Stimulated activated CD4-positive, alpha-beta T cell treated with anti-CD3 and anti-CD28 coated beads, Interleukin-4, amount 100 ng/mL, for 24 hours (primary cell): ENCODE measurements at regions not wholly inside any gene's neighbourhood (a gene's known extent, or its start where the extent isn't known, plus 50 kb on each side); places are given as distances from the start of the nearest gene placed in this dataset.
"Not testable (repeated sequence)": the region's sequence is repeated elsewhere in the genome, so short reads cannot be mapped to it uniquely, and the experiment has no call there.

ENCODE experiments used
- DNase-seq: peaks from one replicate; pipeline ENCODE4 v3.0.0-alpha.2; 2020

DNA sequence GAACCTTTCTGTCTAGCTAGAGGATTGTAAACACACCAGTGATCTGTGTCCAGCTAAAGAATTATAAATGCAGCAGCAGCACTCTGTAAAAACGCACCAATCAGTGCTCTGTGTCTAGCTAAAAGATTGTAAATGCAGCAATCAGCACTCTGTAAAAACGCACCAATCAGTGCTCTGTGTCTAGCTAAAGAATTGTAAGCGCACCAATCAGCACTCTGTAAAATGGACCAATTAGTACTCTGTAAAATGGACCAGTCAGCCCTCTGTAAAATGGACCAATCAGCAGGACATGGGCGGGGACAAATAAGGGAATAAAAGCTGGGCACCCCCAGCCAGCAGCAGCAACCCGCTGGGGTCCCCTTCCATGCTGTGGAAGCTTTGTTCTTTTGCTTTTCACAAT lies 204.1 kb upstream of the UBL3 start:
- DNase-seq: not testable (repeated sequence)

DNA sequence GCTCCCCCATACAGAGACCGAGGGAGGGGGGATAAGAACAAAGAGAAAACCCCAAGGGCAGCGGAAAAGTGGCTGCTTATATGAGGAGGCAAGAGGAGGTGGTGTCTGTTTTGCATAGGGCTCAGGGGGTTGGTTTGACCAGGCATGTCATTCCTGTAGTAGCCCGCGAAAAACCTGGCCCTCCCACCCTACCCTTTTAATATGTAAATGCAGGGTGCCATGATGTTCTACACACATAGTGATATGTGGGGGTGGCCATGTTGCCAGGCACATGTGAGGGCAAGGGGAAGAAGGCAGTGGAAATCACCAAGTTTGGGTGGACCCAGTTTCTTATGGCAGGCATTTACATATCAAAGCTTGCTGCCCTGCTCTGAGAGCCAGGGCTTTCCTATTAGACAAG lies 203.5 kb upstream of the UBL3 start:
- no peak for DNase-seq

DNA sequence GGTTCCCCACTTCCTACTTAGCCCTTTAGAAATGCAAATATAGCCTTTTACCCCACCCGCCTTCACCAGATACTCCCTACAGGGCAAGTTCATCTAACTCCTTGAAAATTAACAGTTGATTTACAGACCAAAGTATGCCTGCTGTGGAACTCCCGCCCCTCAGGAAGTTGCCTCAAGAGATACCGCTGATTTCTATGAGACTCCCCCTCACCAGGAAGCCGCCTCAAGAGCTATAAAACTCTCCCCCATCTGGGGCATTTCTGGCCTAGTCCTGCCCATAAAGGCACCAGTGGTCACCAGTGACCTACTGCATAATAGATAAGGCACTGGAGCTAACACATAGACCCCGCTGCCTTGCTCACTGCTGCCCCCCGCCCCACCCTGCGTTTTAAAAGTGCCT lies 201.7 kb upstream of the UBL3 start:
- DNase-seq: no peak

DNA sequence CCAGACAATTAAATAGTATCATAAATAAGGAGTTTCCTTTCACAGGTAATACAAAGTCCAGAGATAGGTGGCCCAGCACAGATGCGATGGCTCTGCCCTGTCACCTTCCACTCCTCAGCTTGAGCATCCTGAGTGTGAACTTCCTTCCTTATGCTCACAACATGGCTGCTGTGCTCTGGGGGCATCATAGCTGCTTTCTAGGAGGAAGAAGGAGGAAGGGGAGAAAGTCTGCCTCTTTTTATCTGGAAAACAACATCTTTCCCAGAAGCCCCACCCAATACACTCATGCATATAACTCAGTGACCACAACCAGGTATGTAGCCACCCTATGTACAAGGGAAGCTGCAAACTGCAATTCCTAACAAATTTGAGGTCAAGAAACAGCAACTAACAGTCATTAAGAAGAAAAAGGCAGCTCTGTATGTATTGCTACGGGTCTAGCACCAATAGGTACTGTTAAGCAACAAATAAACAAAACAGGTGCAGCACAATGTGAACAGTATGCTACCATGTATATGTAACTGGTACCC lies 201.2 kb upstream of the UBL3 start:
- DNase-seq: no peak

DNA sequence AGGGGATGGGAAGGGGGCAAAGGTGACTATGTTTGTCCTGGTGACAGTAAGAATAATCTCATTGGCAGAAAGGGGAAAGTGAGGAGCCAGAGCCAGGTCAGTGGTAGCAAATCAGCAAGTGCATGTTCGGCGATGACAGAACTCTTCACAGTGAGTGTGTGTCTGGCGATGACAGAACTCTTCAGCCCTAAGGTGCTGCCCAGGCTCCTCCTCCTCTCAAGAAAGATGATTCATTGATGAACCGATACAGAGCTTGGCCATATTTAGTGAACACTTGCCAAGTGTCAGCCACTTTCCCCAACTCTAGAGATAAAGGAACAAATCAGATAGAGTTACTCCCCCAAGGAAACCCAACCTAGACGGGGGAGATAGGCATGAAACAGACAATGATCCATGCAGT lies 199.3 kb upstream of the UBL3 start:
- no peak for DNase-seq

DNA sequence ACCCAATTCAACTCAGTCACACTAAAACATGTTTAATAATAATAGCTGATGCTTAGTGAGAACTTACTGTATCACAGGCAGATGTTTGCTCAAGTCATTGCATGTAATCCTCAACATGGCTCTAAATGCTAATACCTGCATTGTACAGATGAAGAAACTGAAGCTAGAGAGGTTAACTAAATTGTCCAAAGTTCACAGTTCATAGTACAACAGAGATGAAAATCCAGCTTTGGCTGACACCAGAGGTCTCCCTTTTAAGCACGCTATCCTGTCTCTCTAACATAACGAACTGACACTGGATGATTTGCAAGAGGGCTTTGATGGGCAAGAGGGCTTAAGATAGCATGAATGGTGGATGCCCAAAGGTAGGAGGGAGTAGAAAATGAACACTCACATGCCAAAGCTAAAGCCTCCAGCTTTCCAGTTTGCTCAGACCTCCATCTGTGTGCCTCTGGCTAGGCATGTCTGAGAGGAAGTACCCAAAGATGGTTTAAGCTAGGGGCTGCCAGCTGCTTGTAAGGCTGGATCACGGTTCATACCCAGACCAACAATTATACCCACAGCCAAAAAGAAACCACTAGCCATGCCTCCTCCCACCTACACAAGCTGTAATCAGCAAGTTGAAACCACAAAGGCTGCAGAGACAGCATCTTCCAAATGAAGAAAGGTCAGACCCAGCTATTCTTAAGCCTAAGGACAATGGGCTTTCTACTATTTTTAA lies 196.9 kb upstream of the UBL3 start:
- peak; percentile 9 for DNase-seq

DNA sequence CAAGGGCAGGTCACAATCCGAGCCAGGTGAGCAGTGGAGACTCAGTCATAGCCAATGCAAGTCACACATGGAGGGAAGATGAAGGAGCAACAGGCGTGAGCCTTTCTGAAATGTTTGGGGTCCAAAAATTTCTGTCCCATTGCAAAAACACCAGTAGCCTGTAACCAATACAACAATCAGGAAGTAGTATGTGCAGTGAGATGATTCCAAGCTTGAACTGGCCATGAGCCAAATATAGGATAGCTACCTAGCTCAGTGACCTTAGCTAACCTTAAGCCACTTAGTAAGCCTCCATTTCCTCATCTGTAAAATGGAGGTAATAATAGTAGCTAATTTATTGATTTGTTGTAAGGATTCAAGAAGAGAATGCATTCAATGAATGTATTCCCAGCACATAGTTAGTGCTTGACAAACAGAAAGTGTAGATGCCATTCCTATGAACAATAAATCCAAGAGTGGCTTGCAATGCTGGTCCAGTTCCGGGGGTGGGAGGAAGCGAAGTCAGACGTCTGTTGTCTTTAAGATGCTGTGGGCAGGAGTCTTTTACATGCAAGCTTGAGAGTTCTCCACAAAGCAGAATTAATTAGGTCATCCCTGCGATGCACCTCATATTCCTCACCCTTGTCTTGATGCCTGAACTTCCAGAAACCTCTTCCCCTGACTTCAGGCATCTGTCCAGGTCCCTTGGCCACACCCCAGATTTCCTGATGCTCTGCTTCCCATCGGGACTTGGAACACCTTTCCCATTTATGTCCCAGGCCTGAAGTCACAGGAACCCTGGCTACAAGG lies 195.7 kb upstream of the UBL3 start:
- no peak for DNase-seq

DNA sequence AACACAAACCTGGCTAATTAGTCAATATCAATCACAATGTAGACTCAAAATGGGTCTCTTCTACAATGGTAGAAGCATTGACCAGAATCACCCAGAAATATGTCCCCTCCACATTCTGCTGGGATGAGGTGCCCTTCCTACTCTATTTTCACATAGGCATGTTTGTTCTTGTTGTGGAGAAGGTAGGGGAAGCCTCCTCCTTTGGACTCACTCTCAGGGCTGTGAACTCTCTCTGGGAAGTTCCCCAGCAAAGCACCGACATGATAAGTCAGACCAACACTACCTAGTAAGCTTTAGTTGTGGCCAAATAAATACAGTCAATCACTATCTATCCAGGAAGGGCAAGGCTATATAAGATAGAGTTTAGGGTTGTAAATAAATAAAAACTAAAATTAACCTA lies 194.5 kb upstream of the UBL3 start:
- no peak for DNase-seq

DNA sequence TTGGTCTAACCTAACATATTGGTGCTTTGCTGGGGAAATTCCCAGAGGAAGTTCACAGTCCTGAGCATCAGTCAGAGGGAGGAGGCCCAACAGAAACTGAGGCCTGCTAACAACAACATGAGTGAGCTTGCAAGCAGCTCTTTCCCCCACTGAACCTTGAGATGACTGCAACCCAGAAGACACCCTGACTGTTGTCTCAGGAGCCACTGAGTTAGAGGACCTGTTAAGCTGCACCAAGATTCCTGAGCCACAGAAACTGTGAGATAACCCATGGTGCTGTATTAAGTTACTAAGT lies 193.2 kb upstream of the UBL3 start:
- DNase-seq: no peak

DNA sequence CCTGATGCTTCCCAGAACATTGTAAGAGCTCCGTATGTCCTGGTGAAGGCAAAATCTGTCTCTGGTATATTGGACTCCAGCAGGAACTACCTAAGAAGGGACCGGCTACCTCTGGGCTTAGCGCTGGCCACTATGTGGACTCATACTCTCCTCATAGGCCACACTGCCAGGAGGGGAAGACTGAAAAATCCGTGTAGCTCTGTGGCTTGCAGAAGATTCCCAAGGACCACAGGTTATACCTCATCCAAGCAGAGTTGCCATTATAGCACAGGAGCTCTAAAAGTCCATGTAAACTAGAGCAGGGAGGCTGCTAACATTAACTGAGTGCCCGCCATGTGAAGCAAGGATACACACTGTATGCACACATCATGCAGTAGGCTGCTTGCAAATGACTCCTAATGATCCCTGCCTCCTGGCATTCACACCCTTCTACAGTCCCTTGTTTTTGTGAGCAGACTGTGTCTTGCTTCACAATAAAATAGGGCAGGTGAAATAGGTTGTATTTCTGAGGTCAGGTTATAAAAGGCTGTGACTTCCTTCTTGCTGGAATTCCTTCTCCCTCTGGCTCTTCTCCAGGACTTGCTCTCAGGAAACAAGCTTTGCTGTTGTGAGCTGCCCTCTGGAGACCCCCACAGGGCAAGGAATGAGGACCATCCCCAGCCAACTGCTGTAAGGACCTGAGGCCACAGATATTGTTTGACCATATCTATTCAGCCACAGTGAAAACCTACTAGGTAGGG lies 192.6 kb upstream of the UBL3 start:
- DNase-seq: no peak

DNA sequence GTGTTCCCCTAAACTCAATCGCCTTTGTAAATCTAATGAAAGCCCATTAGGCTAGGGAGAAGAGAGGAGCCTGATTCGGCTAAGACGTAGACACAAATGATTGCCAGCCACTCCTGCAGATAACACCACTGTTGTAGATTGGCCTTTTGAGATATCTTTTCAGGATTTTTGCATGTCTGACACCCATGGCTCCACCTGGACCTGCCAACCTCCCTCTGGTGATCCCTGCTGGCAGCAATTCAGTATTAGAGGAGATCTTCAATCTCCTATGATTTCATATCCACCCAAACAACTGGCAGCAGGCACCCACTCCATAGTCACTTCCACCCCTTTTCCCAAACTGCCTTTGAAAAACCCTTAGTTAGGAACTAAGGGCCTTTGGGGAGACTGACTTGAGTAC lies 191.9 kb upstream of the UBL3 start:
- no peak for DNase-seq

DNA sequence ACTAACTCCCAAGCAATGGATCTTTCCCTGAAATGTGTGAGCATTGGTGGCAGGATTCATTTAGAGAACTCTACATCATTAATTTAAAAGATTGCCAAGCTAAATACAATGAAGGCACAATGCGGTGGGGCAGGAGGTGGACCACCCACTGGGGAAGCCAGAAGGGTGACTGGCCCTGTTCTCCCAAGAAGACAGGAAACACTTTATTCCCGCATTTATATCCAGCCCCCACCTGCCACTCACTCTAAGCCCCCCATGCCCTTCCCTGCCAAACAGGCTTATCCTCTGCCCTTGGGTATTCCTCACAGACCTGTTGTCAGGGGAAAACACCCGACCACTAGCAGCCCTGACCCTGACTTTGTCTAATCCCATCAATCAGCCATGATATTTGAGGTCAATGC lies 189.1 kb upstream of the UBL3 start:
- no peak for DNase-seq

DNA sequence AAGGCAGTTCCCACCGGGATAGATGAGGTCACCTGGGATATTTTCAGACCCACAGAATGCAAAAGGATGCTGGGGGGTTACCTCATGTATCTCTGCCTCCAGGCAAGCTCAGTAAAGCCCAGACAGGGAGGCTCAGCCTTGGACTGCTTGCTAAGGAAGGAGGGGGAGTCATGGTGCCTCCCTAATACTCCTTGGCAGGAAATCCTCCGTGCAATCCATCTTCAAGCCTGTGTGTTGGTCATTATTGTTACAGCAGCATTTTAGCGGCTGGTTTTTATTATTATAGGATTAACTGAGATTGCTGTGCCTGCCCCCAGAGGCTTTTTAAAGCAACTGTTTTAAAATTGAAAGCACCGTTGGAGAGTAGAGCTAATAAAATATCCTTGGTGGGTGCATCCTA lies 188.5 kb upstream of the UBL3 start:
- DNase-seq: no peak

DNA sequence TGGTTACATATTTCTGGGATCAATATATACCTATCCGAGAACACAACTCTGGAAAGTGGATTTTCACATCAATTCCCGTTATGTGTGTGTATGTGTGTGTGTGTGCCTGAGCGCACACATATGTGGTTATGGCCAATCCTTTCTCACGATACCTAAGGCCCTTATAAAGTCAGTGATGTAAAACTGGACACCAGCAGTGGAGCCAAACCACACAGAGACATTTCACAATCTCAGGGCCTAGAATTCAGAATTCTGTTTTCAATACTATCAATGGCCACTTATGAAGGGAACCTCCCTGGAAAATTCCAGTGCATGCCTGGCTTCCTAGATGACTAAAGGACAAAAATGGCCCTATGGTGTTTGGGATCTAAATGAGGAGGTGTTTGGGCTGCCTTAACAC lies 187.3 kb upstream of the UBL3 start:
- DNase-seq: no peak

DNA sequence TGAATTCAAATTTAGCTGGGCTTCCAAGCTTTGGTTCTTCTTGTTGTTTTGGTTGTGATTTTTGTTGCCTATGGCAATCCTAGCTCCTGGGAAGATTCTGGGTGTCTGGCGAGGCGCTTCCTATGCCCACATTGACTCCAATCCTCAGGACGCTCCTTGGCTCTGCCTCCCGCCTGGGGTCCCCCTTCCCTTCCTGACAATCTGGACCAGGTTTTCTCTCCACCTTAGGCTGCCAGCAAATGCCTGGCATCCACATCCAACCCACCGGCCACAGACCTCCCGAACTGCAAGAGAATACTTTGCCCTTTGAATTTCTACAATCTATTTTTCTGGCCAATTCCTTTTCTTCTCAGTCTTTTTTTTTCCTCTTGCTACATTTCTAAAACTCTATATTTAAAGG lies 186.9 kb upstream of the UBL3 start:
- DNase-seq: no peak

DNA sequence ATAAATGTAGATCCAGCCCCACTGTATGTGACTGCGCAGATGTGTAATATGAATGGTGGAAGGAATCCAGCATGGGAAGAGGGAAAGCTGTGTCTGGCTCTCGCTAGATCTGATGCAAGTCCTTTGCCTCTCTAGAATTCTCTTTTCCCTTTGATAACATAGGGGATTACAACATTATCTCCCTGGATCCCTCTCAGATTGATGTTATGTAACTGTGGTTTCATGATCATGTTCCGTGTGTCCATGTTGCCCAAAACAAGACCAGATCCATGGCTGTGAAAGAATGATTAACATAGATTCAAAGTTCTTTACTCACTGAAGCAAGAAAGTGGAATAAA lies 184.0 kb upstream of the UBL3 start:
- no peak for DNase-seq

DNA sequence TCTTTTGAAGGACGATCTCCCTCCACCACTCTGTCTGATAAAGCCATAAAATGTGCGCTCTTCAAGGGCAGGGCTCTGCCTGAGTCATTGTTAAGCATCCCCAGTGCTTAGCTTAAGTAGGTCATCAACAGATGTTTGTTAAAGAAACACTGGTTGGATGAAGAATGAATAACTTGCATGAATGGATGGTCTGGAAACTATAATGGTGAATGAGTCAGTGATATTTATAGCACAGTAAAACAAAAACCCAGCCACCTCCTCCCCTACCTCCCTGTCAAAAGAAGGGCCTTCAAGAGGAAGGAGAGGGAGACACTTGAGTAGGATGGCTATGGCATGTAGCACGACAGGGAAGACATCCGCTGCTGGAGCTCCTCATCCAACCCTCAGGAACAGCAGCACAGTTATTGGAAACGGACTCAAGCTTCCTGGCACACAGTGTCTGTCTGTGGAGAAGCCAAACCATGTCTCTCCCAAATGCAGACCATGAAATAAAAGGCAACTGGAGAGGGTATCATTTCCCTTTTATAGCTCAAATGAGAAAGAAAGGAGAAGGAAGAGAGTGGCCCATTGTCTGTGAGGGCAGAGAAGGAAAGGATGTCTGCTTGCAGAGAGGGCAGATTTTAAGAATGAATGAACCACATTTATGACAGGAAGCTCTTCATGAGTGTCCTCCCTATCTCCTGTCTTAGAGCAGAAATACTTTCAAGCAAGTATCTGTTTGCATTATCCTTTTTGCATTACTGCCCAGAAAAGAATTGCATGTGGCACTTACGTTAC lies 183.5 kb upstream of the UBL3 start:
- DNase-seq: no peak

DNA sequence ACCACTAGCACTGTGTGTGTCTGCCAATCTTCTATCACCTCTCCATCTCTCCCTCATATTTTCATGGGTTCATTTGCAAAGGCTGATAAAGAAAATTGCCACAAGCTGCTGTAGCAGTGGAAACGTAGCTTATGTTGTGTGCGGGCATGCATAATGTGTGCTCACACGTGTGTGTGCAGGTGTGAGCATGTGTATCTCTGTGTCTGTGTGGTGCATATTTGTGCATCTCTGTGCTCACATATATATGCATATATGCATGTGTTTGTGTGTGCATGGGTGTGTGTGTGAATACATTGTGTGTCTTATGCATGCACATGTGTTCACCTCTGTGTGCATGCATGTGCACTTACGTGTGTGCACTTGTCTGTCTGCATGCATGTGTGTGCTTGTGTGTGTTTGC lies 181.8 kb upstream of the UBL3 start:
- no peak for DNase-seq

DNA sequence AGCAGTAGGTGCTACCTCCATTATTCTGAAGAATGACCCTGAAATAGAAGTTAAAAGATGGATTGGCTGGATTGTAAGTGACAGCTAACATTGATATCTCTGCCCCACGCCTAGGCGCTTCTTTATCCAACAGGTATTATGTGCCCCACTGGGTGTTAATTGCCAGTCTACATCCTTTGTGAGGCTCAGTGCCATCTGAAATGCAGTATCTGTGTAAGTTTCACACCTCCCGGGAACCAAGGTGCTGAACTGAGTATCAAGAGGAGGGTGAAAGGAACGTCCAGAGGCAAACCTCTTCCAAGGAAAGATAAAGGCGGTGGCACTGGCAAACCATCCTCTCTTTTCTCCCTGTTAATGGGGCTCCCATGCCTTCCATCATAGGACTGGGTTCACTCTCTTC lies 181.1 kb upstream of the UBL3 start:
- no peak for DNase-seq

DNA sequence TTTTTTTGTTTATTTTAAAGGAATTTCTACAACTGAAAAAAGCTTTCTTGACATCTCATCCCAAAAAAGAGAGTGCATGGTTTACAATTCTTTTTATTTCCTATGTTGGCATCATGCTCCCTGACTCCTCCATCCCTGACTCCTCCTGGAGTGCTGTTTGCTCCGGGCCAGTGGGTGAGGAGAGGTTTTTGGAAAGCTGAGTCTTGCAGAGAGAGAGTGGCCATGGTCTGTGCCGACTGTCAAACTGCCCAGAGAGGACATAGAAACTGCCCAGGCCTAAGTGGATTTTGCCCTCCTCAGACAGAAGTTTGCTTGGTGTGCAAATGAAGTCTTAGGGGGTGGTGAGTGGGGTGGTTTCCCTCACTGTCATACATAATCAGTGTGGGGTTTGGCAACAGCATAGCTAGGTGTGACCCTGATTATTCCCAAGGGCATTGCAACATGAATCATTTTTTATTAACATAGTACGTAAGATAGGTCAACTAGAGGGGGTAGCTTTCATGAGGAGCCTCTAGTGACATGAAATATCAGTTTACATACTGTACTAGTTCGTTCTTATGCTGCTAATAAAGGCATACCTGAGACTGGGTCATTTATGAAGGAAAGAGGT lies 179.8 kb upstream of the UBL3 start:
- no peak for DNase-seq

DNA sequence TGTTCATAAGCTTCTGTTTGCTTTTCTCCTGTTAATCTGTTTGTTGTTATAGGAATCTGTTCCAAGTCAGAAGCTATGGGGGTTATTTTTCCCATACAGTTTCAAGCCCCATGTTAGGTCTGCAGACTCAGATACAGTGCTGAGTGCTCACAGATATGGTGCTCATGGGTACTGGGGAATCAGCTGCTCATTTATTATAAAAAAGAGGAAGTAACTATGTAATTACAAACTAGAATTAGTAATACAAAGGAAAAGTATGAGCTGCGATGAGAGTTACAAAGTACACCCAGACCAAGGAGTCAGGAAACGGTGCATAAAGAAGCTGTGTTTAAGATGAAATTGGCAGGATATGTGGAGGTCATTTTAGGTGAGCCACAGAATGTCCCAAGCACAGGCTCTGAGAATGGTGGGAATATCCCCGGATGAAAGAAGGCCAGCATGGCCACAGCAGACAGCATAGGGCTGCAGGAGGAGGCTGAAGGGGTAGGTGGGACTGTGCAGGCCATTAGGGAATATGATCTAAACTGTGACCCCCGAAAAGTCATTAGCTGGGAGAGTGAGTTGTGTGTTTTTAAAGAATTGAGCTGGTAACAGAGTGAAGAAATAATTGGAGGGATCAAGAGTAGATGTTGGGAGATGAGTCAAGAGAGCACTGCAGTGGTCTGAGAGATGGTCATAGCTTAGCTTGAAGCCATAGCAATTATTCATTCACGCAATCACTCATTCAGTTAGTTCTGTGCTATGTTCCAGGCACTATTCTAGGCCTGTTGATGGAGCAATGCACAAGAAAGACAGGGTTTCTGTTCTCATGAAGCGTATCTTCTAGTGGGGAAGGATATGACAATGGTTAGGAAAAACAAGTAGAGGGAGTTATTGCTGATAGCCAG lies 177.4 kb upstream of the UBL3 start:
- no peak for DNase-seq

DNA sequence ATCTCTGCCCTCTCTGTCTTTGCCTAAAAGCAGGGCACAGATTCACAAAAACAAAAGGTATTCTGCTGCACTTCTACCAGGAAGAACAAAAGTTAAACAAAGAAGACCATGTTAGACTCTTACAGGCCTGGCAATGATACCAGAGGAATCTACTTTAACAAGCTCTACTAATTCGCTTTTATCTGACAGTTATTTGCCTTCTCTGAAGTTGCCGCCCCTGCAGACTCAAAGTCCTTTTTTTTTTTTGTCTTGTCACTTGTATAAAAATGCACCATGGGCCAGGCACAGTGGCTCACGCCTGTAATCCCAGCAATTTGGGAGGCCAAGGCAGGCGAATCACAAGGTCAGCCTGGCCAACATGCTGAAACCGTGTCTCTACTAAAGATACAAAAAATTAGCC lies 176.5 kb upstream of the UBL3 start:
- no peak for DNase-seq
